Naive thymus-derived CD4-positive, alpha-beta T cell (primary cell): ENCODE measurements at regions not wholly inside any gene's neighbourhood (a gene's known extent, or its start where the extent isn't known, plus 50 kb on each side); places are given as distances from the start of the nearest gene placed in this dataset.

Experiments
- ATAC-seq: fragments of 150-1000 bp; cut with Tn5 transposase; 2 replicates; pipeline ENCODE4 v1.10.0; 2021; ENCODE audit warnings: mild to moderate bottlenecking, moderate library complexity
- CTCF ChIA-PET: fragments of 350-600 bp; sonication (Branson Sonifier 250); formaldehyde crosslinking; loops from one replicate; lab custom pipeline; 2021; ENCODE audit warnings: antibody characterized with exemption; lab: Charles Lee
- POLR2A ChIA-PET: fragments of 350-600 bp; sonication (Branson Sonifier 250); formaldehyde crosslinking; loops from one replicate; lab custom pipeline; 2021; ENCODE audit warnings: antibody characterized with exemption, inconsistent platforms; lab: Charles Lee
- DNase-seq, 9 donors: peaks; one replicate each; pipeline versions ENCODE4 v3.0.0 to v3.0.0-alpha.2; 2020 to 2022; ENCODE audit warnings: mixed read lengths in 1 of 9
- H3K27ac ChIP-seq: one replicate; pipeline ENCODE4 v1.7.0; 2013; ENCODE audit warnings: mild to moderate bottlenecking, low read depth, low read length, moderate library complexity
- H3K27me3 ChIP-seq, 2 donors: one replicate each; pipeline ENCODE4 v1.7.0; 2013; ENCODE audit warnings: low read length in 2 of 2, mild to moderate bottlenecking in 2 of 2, moderate library complexity in 2 of 2; ENCODE audit not compliant: control insufficient read depth in 2 of 2, insufficient read depth in 2 of 2
- H3K36me3 ChIP-seq, 3 experiments: 1 replicate in 2 of 3; 2 replicates in 1 of 3; pipeline ENCODE4 v1.7.0; 2013; ENCODE audit warnings: low read length in 3 of 3, mild to moderate bottlenecking in 3 of 3, moderate library complexity in 1 of 3; ENCODE audit not compliant: insufficient read depth in 3 of 3, control insufficient read depth in 2 of 3
- H3K4me1 ChIP-seq, 2 donors: one replicate each; pipeline ENCODE4 v1.7.0; 2013; ENCODE audit warnings: low read length in 2 of 2, mild to moderate bottlenecking in 2 of 2, moderate library complexity in 1 of 2; ENCODE audit not compliant: control insufficient read depth in 2 of 2, insufficient read depth in 2 of 2
- H3K4me3 ChIP-seq: 2 replicates; pipeline ENCODE4 v1.7.0; 2013; ENCODE audit warnings: mild to moderate bottlenecking, low read length
- H3K9me3 ChIP-seq, 3 experiments: 1 replicate in 2 of 3; 2 replicates in 1 of 3; pipeline ENCODE4 v1.7.0; 2013; ENCODE audit warnings: low read length in 3 of 3; ENCODE audit not compliant: control insufficient read depth in 2 of 3
- H3K27ac Mint-ChIP-seq, 9 donors: one replicate each; pipeline ENCODE4 v1.8.0; 2020 to 2022; ENCODE audit warnings: mixed read lengths in 9 of 9, mild to moderate bottlenecking in 8 of 9, moderate library complexity in 5 of 9, inconsistent platforms in 2 of 9
- H3K27me3 Mint-ChIP-seq, 5 donors: one replicate each; pipeline ENCODE4 v1.8.0; 2021 to 2022; ENCODE audit warnings: mixed read lengths in 5 of 5, mild to moderate bottlenecking in 1 of 5
- H3K36me3 Mint-ChIP-seq, 5 donors: one replicate each; pipeline ENCODE4 v1.8.0; 2020 to 2022; ENCODE audit warnings: mixed read lengths in 5 of 5, mild to moderate bottlenecking in 3 of 5, inconsistent platforms in 1 of 5
- H3K4me1 Mint-ChIP-seq, 7 donors: one replicate each; pipeline ENCODE4 v1.8.0; 2020 to 2022; ENCODE audit warnings: mixed read lengths in 7 of 7, mild to moderate bottlenecking in 3 of 7, inconsistent platforms in 1 of 7
- H3K4me3 Mint-ChIP-seq, 10 donors: one replicate each; pipeline ENCODE4 v1.8.0; 2020 to 2022; ENCODE audit warnings: mild to moderate bottlenecking in 10 of 10, mixed read lengths in 10 of 10, moderate library complexity in 6 of 10, inconsistent platforms in 2 of 10
- H3K9me3 Mint-ChIP-seq, 11 donors: one replicate each; pipeline ENCODE4 v1.8.0; 2020 to 2022; ENCODE audit warnings: mixed read lengths in 11 of 11, mild to moderate bottlenecking in 4 of 11, inconsistent platforms in 1 of 11, moderate library complexity in 1 of 11
- intact Hi-C, 2 donors: fragments of 100-400 bp; cut with micrococcal nuclease; formaldehyde crosslinking; loops; one replicate each; pipeline ENCODE4 v1.15.1; 2023

DNA sequence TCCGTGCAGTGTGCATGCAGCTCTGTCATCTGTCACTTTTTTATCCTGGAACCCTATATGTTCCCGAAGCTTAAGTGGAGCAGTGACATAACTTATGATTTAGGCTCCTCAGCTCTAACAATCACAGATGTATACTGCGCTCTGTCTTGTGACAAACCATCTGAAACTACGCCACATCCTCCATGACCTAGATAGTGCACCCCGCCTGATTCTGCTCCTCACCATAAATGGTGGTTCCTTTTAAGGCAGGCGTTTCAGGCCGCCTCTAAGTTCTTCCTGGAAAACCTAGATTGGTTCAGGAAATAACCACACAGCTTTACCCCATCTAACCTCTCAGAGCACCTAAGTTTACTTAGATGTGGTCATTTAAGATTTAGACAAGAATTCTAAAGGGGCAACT, 372.0 kb downstream of the CDH10 start:
- no peaks in the 10 kb centered on the region for H3K27me3 ChIP-seq
- CTCF ChIA-PET, result no interaction called here
- no peak for ATAC-seq
- Mint-ChIP-seq H3K9me3 (peaks cover 0 to 12% (median 6%) of the 10 kb centered on the region in 11 donors), H3K27ac (no peak overlapping the region), H3K27me3 (no peaks in the 10 kb centered on the region), H3K36me3 (no peaks in the 10 kb centered on the region), H3K4me1 (peaks cover 0 to 1% (median 0%) of the 10 kb centered on the region in 7 donors), H3K4me3 (no peak overlapping the region)
- no peaks in the 10 kb centered on the region for H3K9me3 ChIP-seq
- no peaks in the 10 kb centered on the region for H3K36me3 ChIP-seq
- H3K27ac ChIP-seq, result no peak overlapping the region
- no peaks in the 10 kb centered on the region for H3K4me1 ChIP-seq
- POLR2A ChIA-PET, result no interaction called here
- intact Hi-C loops, result no loop called here
- DNase-seq, result no peak
- no peak overlapping the region for H3K4me3 ChIP-seq

DNA sequence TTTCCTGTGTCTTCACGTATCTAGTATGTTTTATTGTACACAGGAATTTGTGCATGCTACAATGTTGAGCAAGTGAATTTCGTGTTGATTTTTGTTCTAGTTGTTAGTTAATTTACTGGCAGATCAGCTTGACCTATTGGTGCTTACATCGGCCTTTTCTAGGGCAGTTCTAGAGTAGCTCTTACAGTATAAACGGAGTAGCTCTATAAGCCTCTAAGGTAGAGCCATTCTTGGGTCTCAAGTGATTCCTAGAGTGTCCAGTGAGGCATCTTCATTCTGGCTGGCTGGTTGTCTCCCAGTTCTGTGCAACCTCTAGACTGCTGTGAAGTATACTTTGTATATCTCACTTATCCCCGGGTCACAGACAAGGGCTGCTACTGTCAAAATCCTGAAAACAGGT, 364.6 kb downstream of the CDH10 start:
- intact Hi-C loops, result no loop called here
- no peak overlapping the region for H3K4me3 Mint-ChIP-seq

DNA sequence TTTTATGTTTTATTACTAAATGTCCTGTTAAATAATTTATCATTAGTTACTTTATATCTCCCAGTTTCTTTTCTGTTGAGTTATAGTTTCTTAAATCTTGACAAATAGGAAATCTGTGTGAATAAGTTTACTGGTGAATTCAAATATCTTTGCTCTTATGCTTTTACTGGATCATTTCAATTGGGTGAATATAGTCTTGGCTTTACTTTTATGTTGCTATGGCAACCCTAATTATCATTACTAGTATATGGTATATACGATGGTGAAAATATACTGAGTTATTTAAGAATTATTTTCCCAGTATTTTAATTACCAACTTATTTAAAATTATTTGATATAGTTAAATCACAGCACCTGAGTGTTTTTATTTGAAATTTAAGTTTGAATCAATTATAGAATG, 363.0 kb downstream of the CDH10 start:
- H3K4me3 ChIP-seq, result no peak overlapping the region
- ChIA-PET CTCF (no interaction called here), POLR2A (no interaction called here)
- peaks cover 0 to 24% (median 5%) of the 10 kb centered on the region in 11 donors for H3K9me3 Mint-ChIP-seq
- no peak overlapping the region for H3K27ac Mint-ChIP-seq
- ATAC-seq (no peak), DNase-seq (no peak)
- no peaks in the 10 kb centered on the region for H3K27me3 ChIP-seq
- H3K27me3 Mint-ChIP-seq, result no peaks in the 10 kb centered on the region
- H3K27ac ChIP-seq, result no peak overlapping the region
- H3K4me1 Mint-ChIP-seq, result no peaks in the 10 kb centered on the region
- no peaks in the 10 kb centered on the region for H3K4me1 ChIP-seq
- H3K36me3 ChIP-seq, result no peaks in the 10 kb centered on the region
- H3K9me3 ChIP-seq, result no peaks in the 10 kb centered on the region
- H3K4me3 Mint-ChIP-seq, result no peak overlapping the region
- intact Hi-C loops, result no loop called here
- H3K36me3 Mint-ChIP-seq, result no peaks in the 10 kb centered on the region

More for the DNA sequence above, 364.6 kb downstream of the CDH10 start:
- Histone ChIP-seq H3K9me3 (no peaks in the 10 kb centered on the region), H3K4me1 (no peaks in the 10 kb centered on the region), H3K27me3 (no peaks in the 10 kb centered on the region), H3K4me3 (no peak overlapping the region), H3K36me3 (no peaks in the 10 kb centered on the region), H3K27ac (no peak overlapping the region)
- ATAC-seq, result no peak
- CTCF ChIA-PET, result no interaction called here
- H3K9me3 Mint-ChIP-seq, result peaks cover 0 to 24% (median 4%) of the 10 kb centered on the region in 11 donors
- H3K36me3 Mint-ChIP-seq, result no peaks in the 10 kb centered on the region
- POLR2A ChIA-PET, result no interaction called here
- H3K4me1 Mint-ChIP-seq, result no peaks in the 10 kb centered on the region
- H3K27ac Mint-ChIP-seq, result no peak overlapping the region
- no peaks in the 10 kb centered on the region for H3K27me3 Mint-ChIP-seq
- DNase-seq, result no peak

DNA sequence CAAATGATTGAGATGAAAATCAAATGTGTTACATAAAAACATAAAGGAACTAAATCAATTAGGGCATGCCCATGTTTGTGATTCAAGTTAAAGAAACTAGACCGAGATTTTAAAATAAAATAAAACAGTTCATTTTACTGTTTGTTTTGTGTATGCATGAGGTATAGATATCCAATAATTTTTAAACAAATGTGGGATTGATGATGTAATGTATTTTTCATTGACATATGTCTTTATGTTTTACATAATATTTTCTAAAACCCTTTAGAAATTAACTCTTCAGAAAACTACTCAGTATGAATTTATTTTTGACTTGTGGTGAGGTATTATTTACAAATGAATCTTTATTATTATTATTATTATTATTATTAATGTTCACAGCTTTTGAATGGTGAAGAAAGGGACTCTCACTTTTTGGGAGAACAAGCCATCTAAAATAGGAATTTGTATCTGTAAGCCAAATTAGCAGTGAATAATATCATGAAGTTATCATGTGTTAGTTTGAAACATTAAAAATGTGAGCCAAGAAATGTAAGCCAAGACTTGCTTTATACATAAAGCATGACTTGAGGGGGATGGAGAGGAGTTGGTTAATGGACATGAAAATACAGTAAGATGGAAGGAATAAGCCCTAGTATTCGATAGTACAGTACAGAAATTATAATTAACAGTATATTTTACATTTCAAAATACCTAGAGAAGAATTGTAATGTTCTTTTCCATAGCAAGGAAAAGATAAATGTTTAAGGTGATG, 355.0 kb downstream of the CDH10 start:
- no peak overlapping the region for H3K27ac Mint-ChIP-seq
- ChIA-PET CTCF (no interaction called here), POLR2A (no interaction called here)
- H3K4me3 Mint-ChIP-seq, result no peak overlapping the region
- Histone ChIP-seq H3K9me3 (peaks cover 0 to 3% (median 0%) of the 10 kb centered on the region in 3 experiments), H3K27me3 (no peaks in the 10 kb centered on the region), H3K4me3 (no peak overlapping the region), H3K27ac (no peak overlapping the region), H3K36me3 (no peaks in the 10 kb centered on the region), H3K4me1 (no peaks in the 10 kb centered on the region)
- no peaks in the 10 kb centered on the region for H3K36me3 Mint-ChIP-seq
- peaks cover 0 to 17% (median 11%) of the 10 kb centered on the region in 11 donors for H3K9me3 Mint-ChIP-seq
- DNase-seq (no peak), ATAC-seq (no peak)
- H3K4me1 Mint-ChIP-seq, result no peaks in the 10 kb centered on the region
- intact Hi-C loops, result no loop called here
- no peaks in the 10 kb centered on the region for H3K27me3 Mint-ChIP-seq

DNA sequence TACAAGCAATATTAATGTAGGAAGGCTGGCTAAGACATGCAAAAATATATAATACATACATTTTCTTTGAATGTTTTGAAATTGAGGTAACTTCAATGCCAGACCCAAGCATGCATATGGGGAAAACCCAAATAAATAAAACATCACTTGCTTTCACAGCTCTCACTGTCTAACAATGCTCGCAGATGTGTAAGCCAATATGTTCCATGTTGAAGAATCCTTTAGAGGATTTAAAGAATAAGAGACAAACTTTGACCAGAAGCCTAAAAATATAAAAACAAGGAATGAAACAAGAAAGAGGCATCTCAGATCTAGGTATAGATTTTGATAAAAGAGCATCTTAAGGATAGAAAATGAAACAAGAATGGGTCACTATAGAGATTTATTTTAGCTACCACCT, 354.2 kb downstream of the CDH10 start:
- Mint-ChIP-seq H3K9me3 (peaks cover 0 to 17% (median 11%) of the 10 kb centered on the region in 11 donors), H3K4me1 (no peaks in the 10 kb centered on the region), H3K27me3 (no peaks in the 10 kb centered on the region), H3K27ac (no peak overlapping the region), H3K36me3 (no peaks in the 10 kb centered on the region), H3K4me3 (no peak overlapping the region)
- no peak for DNase-seq
- ChIA-PET POLR2A (no interaction called here), CTCF (no interaction called here)
- Histone ChIP-seq H3K27ac (no peak overlapping the region), H3K4me3 (no peak overlapping the region), H3K4me1 (no peaks in the 10 kb centered on the region), H3K9me3 (peaks cover 0 to 3% (median 0%) of the 10 kb centered on the region in 3 experiments), H3K36me3 (no peaks in the 10 kb centered on the region), H3K27me3 (no peaks in the 10 kb centered on the region)
- ATAC-seq, result no peak
- intact Hi-C loops, result no loop called here

DNA sequence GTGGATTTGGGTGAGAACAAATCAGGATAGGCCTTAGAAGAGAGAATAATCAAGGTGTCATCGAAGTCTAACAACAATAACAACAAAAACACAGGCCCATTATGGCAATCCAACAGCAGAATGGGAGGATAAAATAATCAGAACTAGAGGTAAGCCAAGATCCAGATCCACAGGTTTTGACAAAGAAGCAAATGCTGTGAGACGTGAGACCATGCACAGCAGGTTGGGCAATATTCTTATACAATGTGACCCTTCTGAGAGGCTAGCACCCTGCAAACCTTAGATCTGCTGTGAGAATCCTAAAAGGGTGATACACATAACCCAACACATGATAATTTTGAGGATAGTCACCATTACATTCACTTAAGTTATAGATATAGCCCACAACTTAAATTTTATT, 352.9 kb downstream of the CDH10 start:
- no peak overlapping the region for H3K4me3 ChIP-seq
- no peaks in the 10 kb centered on the region for H3K27me3 Mint-ChIP-seq
- intact Hi-C loops, result no loop called here
- POLR2A ChIA-PET, result no interaction called here
- no peak overlapping the region for H3K27ac ChIP-seq
- no peak overlapping the region for H3K27ac Mint-ChIP-seq
- DNase-seq, result no peak
- peaks cover 0 to 3% (median 0%) of the 10 kb centered on the region in 3 experiments for H3K9me3 ChIP-seq
- no peak overlapping the region for H3K4me3 Mint-ChIP-seq
- H3K4me1 Mint-ChIP-seq, result no peaks in the 10 kb centered on the region
- no peaks in the 10 kb centered on the region for H3K36me3 Mint-ChIP-seq
- H3K36me3 ChIP-seq, result no peaks in the 10 kb centered on the region
- no peaks in the 10 kb centered on the region for H3K4me1 ChIP-seq
- CTCF ChIA-PET, result no interaction called here
- H3K9me3 Mint-ChIP-seq, result peaks cover 0 to 26% (median 11%) of the 10 kb centered on the region in 11 donors
- no peak for ATAC-seq
- no peaks in the 10 kb centered on the region for H3K27me3 ChIP-seq

DNA sequence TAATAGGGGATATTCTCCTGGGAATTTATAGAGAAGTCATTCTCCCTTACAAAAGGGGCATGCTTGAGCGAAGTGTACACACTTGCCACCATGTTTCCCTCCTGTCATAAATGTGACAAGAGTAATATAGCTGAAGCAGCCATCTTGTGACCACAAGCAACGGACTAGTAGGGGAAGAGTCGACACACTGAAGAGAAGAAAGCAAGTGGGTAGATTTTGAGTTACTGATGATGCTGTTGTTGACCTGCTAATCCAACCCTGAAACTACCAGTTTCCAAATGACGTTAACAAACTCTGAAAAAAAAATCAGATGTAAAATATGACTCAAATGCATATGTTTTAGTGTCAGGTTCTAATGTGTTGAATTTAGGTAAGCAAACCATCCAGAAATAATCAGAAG, 350.4 kb downstream of the CDH10 start:
- ChIA-PET CTCF (no interaction called here), POLR2A (no interaction called here)
- peaks cover 0 to 3% (median 0%) of the 10 kb centered on the region in 3 experiments for H3K9me3 ChIP-seq
- Mint-ChIP-seq H3K4me3 (no peak overlapping the region), H3K36me3 (no peaks in the 10 kb centered on the region), H3K27ac (no peak overlapping the region), H3K27me3 (no peaks in the 10 kb centered on the region), H3K4me1 (no peaks in the 10 kb centered on the region), H3K9me3 (peaks cover 0 to 33% (median 15%) of the 10 kb centered on the region in 11 donors)
- DNase-seq (no peak), ATAC-seq (no peak)
- H3K27me3 ChIP-seq, result no peaks in the 10 kb centered on the region
- H3K27ac ChIP-seq, result no peak overlapping the region
- H3K4me3 ChIP-seq, result no peak overlapping the region
- intact Hi-C loops, result no loop called here
- H3K4me1 ChIP-seq, result no peaks in the 10 kb centered on the region
- H3K36me3 ChIP-seq, result no peaks in the 10 kb centered on the region
